ENCODE measurements at regions not wholly inside any gene's neighbourhood (a gene's known extent, or its start where the extent isn't known, plus 50 kb on each side); places are given as distances from the start of the nearest gene placed in this dataset.
"Not testable (repeated sequence)": the region's sequence is repeated elsewhere in the genome, so short reads cannot be mapped to it uniquely, and the experiment has no call there.

DNA sequence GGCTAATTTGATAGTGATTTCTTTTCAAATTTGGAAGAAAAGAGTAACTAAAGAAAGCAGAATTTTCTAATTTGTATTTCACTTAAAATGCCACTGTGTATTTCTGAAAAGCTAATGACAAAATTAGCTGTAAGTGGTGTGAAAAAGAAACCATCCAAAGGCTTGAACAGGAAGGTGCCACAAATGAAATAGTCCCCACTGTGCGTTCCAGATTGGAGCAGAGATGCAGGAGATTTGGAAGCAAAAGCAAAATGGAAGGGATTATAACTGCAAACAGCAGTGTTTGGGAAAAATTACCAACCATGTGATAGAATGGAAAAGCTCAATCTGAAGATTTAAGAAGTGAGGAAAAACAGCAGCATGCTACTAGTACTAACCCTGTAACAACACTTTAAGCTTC is 498.7 kb downstream of the SUCLG1 start:
- DNase-seq = no peak

DNA sequence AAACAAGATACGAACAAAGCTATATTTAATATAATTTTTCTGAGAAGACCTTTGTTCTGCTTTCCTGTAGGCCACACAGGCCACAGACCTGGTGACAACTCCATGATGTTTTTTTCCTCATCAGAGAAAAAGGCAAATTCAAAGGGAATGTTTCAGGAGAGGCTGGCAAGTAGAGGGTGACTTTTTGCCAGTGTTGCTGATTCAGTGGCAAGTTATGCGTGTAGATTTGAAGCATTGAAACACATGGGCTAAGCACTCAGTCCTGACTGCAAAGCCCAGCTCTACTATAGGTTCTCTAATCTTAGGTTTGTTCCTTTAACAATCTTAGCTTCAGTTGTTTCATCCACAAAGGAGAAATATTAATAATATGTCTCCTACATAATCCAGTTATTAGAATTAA is 499.8 kb downstream of the SUCLG1 start:
- no peak for DNase-seq

DNA sequence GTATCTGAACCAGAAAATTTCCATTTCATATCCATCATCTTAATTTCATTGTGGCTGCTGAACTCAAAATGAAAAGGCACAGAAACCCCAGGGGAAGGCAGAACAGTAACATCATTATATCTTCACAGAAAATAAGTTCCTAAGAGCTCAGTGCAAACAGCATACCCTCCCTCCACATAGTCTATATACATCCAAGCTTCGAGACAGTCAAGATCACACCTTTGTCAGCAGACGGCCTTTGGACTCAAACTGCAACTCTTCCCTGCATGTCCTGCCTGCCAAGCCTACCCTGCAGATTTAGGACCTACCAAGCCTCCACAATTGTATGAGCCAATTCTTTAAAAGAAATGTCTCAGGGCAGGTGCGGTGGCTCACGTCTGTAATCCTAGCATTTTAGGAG is 502.1 kb downstream of the SUCLG1 start:
- no peak for DNase-seq

DNA sequence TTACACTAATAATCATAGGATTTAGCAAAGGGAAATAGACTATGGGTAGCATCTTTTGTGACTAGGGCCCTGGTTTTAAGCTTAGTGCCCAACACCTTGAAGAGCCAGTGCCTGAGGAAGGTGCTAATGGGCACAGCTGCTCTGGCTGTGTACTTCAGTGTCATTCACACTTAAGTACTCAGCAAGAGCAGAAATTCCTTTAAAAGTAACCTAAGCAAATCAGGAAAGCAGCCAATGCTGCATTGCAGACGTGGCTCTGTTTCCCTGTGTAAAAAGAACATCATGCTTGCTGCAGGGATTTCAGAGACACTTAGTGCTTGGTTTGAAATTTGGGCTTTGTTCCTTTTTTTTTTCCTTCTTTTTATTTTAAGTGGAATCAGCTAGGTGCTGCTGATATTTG is 505.4 kb downstream of the SUCLG1 start:
- DNase-seq = no peak

DNA sequence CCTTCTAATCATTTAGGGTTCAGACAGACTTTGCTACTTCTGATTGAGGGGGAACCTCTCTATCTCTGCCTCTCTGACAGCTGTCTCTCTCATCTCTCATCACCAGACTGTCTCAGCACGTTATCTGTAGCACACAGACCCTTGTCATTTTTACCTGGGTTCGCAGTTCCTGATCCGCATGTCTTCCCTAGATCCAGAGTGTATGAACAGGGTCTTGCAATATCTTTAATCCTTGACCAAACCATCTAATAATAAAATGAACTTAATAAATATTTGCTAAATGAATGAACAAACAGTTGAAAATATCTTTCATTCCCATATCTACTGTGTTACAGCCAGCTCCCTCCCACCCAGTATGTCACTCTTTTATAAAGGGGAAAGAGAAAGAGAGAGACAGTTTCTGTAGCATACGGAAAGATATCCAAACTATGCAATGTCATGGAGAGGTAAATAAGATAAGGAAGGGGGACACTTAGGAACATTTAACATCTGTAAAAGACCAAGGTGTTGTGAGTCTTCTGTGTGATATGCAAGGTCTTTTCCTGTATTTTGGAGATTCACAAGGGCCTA is 507.6 kb downstream of the SUCLG1 start:
- no peak for DNase-seq

DNA sequence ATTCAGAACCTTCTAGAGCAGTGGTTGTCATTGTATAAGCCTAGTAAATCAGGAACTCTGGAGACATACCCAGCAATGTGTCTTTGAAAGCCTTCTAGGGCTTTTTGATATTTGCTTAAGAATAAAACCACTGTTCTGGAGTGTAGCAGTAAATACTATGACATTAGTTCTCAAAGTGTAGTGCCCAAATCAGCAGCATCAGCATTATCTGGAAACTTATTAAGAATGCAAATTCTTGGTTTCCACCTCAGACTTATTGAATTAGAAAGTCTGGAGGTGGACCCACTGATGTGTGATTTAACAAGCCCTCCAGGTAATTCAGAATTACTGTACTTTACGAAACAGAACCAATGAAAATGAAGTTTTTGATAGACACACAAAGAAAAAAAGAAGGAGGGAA is 509.7 kb downstream of the SUCLG1 start:
- DNase-seq = no peak

DNA sequence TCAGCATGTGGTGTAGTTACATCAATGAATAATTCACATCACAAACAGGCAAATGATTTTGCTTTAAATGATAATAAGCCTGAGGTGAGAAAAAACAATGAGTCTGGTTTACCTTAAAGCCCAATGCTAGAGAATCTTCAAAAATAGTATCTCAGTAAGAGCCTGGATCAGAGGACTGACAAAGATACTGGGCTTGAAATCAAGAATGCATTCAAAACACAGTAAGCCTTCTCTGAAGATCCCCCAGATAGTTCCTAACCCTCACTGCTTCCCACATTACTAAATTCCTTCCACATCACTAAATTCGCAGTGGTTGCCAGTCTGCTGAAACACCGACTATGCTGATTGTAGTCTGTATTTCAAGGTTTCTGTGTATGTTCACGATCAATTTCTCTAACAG is 514.9 kb downstream of the SUCLG1 start:
- no peak for DNase-seq

DNA sequence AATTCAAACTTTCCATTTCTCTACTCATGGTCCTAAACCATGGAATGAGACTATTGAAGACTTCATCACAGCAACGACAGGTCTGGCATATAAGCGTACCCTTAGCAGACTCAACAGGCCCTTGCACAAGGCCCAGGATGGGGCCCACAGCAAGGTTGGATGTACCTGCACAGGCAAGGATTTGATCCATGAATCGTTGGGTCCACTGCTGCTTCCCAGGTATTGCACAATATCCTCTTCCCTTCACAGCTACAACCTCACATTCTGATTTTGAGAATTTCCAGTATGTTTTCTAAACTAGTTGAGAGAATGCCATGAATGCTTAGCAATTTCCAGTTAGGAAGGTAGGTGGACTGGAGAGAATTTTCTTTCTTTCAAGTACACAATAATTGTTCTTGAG is 515.8 kb downstream of the SUCLG1 start:
- no peak for DNase-seq

DNA sequence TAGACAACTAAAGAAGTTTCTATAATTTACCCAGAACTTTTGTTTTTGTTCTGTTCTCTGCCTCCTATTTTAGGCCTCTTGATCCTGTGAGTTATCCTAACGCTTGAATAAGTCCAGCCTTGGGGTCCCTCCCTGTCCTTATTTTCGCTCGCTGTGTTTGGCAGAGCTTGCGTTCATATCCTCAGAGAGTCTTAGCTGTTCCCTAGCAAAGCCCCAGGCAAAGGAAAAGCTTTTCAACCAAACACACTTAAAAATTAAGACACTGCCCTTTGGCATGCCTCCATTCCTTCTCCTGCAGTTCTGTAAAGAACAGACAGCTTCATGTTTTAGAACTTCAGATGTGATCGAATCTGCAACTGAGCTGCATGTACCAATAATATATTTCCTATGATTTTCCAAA is 517.2 kb downstream of the SUCLG1 start:
- no peak for DNase-seq

DNA sequence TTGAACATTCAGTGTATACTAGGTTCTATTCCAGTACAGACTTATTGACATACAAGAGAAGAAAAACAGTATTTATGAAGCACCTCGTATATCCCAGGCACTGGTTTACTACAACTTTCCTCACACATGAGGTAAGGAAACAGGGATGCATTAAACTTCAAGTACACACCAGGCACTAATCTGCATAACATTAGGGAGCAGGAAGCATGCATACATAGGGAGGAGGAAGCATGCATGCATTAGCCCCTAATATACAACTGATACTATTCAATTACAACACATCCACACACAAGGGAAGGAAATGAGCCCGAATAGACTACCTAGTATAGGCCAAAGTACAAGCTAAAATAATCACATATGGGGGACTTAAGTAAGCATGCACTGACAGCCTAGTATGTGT is 525.3 kb downstream of the SUCLG1 start:
- no peak for DNase-seq

DNA sequence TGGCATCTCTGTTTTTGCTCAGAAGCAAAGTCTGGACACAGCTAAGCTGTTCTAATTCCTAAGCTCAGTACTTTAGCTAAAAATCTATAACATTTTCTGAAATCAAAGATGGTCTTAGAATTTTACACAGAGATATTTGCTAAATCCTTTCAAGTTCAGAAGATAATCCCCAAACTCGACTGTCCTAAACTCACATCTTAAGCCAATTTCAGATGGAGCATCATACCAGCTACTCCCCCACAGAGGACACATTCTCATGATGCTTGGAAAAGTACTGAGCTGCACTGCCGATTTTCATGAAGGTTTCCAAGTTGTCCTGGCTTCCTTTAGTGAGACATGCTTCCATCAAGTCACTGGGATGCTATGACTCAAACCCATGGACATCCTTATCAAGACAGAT is 535.5 kb downstream of the SUCLG1 start:
- no peak for DNase-seq

DNA sequence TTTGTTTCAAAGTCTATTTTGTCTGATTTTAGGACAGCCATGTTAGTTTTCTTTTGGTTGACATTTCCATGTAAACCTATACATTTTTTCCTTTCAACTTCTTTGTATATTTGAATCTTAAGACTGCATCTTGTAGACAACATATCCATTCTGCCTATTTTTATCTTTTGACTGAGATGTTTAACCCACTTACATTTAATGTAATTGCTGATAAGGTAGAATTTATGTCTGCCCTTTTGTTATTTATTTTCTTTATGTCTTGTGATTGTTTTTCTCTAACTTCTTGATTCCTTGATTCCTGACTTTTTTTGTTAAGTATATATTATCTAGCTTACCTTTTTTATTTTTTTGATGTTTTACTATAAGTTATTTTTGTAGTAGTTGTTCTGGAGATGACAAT is 542.5 kb downstream of the SUCLG1 start:
- no peak for DNase-seq

DNA sequence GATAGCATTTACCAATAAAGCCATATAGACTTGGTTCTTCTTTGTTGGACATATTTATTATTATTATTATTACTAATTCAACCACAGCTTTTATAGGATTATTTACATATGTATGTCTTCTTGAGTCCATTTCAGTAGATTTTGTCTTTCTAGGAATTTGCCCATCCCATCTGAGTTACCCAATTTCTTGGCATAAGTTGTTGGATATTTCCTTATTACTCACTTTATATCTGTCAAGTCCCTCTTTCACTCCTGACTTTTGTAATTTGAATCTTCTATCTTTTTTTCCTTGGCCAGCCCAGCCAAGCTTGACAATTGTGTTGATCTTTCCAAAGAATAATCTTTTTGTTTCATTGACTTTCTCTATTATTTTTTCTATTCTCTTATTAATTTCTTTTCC is 543.7 kb downstream of the SUCLG1 start:
- DNase-seq = no peak

DNA sequence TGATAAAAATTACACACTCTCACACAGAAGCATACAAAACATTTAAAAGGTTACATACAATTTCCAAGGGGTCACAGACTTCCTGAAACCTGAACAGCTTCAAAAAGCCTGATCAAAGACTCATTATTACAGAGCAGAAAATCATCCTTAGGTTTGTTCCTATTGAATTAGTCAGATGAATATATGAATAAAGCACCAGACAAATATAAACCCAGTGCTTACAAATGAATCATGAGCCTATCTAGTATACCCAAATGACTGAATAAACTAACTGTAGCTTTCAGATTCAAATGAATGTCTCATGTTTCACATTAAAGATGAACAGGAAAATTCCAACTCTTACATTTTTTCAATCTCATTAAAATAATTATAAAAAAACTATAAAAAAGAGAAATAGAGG is 550.3 kb downstream of the SUCLG1 start:
- DNase-seq = no peak

DNA sequence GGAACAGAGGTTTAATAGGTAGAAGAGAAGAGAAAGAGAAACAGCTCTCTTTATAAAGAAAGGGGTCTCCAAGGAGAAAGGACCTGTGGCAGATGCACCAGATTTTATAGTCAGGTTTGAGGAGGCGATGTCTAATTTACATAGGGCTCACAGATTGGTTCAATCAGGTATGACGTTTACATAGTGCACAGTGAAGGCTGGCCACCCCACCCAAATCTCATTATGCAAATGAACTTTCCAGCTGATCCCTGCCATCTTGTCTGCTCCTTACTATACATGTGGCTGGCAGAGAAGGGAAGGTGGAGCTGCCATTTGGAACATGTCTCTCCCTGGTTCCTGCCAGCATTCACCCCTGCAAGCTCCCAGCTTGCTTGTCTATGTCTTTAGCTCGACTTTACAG is 557.8 kb downstream of the SUCLG1 start:
- DNase-seq = no peak

DNA sequence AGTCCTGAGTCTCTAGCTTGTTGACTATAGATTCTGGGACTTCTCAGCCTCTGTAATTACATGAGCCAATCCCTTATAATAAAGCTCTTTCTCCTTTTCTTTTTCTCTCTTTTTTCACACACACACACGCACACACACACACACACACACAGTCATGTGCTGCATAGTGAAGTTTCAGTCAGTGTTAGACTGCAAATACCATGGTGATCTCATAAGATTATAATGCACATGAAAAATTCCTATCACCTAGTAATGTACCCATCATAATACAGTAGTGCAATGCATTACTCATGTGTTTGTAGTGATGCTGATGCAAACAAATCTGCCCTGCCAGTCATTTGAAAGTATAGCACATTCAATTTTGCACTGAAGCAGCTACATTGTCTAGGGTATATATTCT is 558.2 kb downstream of the SUCLG1 start:
- no peak for DNase-seq

DNA sequence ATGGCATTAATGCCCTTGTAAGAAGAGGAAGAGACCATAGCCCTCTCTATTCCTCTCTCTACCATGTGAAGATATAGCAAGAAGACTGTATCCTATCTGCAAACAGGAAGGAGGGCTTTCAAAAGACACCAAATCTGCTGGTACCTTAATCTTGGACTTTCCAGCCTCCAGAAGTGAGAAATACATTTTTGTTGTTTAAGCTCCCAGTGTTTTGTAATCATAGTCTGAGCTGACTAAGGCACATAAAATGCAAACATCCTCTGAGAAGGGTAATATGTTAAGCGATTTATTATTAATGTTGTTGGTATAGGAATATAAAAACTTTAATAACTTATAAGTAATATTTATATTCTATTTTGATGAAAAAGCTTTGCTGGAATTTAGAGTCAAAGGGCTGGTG is 559.8 kb downstream of the SUCLG1 start:
- DNase-seq = no peak

DNA sequence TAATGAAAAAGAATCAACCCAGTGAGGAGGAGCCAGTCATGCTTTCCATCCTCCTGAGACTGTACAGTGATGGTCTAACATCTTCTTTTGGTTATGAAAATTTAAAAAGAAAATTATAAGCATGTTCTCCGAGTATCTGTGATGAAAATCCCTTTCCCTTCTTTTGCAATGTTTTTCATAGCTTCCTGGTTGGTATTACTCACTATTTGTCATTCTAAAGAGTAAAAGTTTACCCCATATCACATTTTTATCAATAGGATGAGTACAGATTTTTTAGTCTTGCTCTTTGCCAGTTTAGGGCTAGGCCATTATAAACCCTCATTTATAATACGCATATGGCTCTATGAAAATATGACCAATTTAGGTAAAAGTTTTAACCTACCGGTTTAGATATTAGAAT is 564.1 kb downstream of the SUCLG1 start:
- DNase-seq = no peak

DNA sequence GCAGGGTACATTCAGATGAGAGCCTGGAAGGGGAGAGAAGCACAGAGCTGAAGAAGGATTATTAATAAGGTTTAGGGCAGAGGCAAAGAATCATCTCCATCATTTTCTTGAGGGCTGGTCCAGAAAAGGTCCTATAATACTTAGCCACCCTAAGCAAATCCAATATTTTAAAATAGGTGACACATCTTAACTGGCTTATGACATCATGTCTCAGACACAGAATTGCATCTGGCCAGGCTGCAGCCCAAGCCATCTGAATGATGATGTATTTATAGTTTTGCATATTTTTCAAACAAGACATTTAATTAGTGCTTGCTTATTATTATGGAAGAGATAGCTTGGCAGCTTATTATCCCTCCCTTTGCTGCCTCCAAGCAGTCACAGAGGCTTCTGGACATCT is 571.3 kb downstream of the SUCLG1 start:
- no peak for DNase-seq

DNA sequence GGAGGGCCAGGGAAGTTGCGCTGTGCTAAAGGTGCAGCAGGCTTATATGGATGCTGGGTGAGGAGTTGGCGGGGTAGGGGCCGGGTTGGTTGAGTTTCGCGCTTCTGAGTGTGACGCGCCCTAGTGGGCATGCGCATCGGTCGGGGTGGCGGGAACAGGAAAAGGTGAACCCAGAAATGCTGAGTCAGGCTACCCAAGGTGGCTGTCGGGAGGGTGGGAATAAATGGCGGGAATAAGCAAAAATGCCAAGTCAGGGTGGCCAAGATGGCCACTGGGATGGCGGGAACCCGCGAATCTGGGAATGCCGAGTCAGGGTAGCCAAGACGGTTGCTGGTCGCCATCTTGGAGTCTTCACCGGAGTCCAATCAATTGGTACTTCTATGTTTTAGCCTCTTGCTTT is 580.0 kb downstream of the SUCLG1 start:
- DNase-seq = no peak

DNA sequence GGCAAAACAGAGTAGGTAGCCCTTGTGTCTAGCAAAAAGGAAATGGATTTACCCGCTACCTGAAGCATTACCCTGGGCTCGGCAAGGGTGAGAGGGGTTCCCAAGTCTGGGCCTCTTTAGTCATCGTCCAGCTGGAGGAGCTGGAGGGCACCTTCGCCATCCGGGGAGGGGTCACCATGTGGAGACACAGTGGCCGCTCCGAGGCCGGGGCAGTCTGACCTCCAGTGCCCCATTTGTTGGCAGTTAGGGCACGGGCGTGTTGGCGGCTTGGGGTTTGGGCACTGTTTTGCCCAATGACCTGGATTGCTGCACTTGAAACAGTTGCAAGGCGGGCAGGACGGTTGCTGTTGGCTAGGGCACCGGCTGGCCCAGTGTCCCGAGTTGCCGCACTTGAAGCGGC is 581.8 kb downstream of the SUCLG1 start:
- not testable (repeated sequence) for DNase-seq

DNA sequence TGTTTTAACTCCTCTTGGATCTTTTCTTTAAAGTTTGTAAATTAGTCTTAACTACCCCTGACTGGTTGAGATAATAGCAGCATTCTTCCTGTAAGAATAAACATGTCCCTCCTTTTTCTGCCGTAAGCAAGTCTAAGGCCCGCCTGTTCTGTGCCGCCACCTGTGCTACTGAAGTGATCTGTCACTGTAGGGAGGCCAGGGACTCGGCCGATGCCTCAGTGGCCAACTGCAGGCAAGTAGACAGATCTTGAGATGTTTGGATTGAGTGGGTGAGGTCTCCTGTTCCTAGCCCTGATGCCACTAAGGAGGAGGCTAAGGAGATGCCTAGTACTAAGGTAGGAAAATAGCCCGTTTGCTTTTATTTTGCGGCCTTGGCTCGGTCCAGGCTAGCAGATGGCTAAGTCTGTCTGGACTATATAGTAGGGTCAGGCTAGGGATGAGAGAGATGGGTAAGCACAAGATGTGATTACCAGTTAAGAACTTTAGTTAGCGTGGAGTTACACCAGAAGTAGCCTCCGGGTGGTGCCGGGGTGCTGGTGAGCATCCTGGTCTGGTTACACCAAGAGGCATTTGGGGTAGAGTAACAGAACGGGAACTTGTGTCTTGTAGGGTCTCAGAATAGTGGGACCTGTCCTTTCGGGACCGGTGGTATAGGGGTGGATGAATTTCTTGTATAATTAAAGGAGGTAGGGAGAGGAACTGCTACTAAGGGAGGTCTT is 584.2 kb downstream of the SUCLG1 start:
- DNase-seq = no peak

DNA sequence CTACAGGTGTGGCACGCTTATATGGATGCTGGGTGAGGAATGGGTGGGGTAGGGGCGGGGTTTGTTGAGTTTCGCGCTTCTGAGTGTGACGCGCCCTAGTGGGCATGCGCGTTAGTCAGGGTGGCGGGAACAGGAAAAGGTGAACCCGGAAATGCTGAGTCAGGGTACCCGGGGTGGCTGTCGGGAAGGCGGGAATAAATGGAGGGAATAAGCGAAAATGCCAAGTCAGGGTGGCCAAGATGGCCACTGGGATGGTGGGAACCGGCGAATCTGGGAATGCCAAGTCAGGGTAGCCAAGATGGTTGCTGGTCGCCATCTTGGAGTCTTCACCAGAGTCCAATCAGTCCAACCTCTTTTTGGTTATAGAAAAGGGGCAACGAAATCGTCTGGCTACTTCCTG is 585.0 kb downstream of the SUCLG1 start:
- no peak for DNase-seq

DNA sequence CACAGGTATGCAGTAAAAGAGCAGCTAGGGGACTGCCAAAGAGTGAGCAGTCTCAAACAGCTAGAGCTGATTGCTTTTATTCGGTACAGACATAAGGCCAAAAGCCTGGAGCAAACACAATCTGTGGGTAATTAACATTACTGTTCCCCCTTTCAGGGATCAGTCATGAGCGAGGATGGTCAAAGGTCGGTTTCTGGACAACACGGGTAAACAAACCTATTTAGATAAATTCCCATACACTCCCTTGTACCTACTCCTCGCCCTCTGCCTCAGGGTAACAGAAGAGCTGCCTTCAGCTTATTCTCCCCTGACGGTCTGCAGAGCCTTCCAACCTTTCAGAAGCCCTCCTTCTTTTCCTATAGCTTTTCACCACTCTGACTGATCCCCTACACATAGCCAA is 586.0 kb downstream of the SUCLG1 start:
- DNase-seq = no peak

DNA sequence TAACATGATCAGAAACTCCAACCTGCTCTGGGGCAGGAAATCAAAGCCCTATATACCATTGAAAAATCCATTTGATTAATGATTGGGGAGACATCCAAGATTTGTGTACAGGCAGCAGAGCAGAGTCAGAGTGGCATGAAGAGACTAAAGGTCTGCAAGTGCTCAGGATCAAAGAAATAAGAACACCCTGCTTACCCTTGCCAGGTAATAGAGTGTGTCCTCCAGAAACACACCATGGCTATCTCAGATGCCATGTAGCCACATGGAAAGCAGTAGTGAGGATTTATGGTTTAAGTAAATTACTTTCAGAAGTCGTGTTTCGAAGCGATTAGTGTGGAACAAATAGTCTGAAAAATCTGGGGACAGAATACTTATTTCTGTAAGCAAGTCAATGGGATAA is 592.9 kb downstream of the SUCLG1 start:
- DNase-seq = no peak
